ENCODE measurements at regions not wholly inside any gene's neighbourhood (a gene's known extent, or its start where the extent isn't known, plus 50 kb on each side); places are given as distances from the start of the nearest gene placed in this dataset.

GRCh38 chr7:114789871-114790311 is 132.0 kb upstream of the MDFIC start:
- Histone ChIP-seq H3K4me3 (ENCODE audit: low read length) (no peak overlapping the region), H3K27ac (ENCODE audit: low read length) (no peak overlapping the region), H3K79me2 (ENCODE audit: low read length) (no peaks in the 10 kb centered on the region), H3K9me3 (replicated peaks; ENCODE audit: insufficient read depth, low read length) (no peaks in the 10 kb centered on the region), H3K4me2 (ENCODE audit: low read depth, low read length) (no peak overlapping the region), H3K9ac (ENCODE audit: low read length) (no peak overlapping the region), H3K4me1 (ENCODE audit: low read length) (no peaks in the 10 kb centered on the region), H3K36me3 (replicated peaks; ENCODE audit: insufficient read depth, low read length) (no peaks in the 10 kb centered on the region), H3F3A (ENCODE audit: insufficient read depth, low read length) (no peaks in the 10 kb centered on the region), H3K9me2 (replicated peaks; ENCODE audit: insufficient read depth, low read length) (no peaks in the 10 kb centered on the region), H4K20me1 (ENCODE audit: insufficient read depth, low read length) (no peaks in the 10 kb centered on the region), H3K27me3 (replicated peaks; ENCODE audit: insufficient read depth, low read length) (no peaks in the 10 kb centered on the region), H2AFZ (ENCODE audit: low read length) (no peak overlapping the region)
- TF ChIP-seq EZH2phosphoT487 (IDR thresholded peaks at IDR 0.05; ENCODE audit: low read length) (no peak), EZH2 (optimal IDR thresholded peaks at IDR 0.05; ENCODE audit: low read depth, low read length) (no peak), CTCF (IDR thresholded peaks at IDR 0.05; ENCODE audit: low read length) (no peak)
- DNase-seq: no peak

GRCh38 chr7:114790521-114790920 is 131.4 kb upstream of the MDFIC start:
- TF ChIP-seq EZH2 (optimal IDR thresholded peaks at IDR 0.05; ENCODE audit: low read depth, low read length): no peak
- no peak for TF ChIP-seq EZH2phosphoT487 (IDR thresholded peaks at IDR 0.05; ENCODE audit: low read length)
- Histone ChIP-seq H3K9ac (ENCODE audit: low read length) (no peak overlapping the region), H4K20me1 (ENCODE audit: insufficient read depth, low read length) (no peaks in the 10 kb centered on the region), H3K36me3 (replicated peaks; ENCODE audit: insufficient read depth, low read length) (no peaks in the 10 kb centered on the region), H3K9me3 (replicated peaks; ENCODE audit: insufficient read depth, low read length) (no peaks in the 10 kb centered on the region), H3K9me2 (replicated peaks; ENCODE audit: insufficient read depth, low read length) (no peaks in the 10 kb centered on the region), H3K27ac (ENCODE audit: low read length) (no peak overlapping the region), H3K4me2 (ENCODE audit: low read depth, low read length) (no peak overlapping the region), H3K4me3 (ENCODE audit: low read length) (no peak overlapping the region), H3K4me1 (ENCODE audit: low read length) (no peaks in the 10 kb centered on the region), H2AFZ (ENCODE audit: low read length) (no peak overlapping the region), H3K79me2 (ENCODE audit: low read length) (no peaks in the 10 kb centered on the region), H3K27me3 (replicated peaks; ENCODE audit: insufficient read depth, low read length) (no peaks in the 10 kb centered on the region), H3F3A (ENCODE audit: insufficient read depth, low read length) (no peaks in the 10 kb centered on the region)
- DNase-seq: no peak

DNA sequence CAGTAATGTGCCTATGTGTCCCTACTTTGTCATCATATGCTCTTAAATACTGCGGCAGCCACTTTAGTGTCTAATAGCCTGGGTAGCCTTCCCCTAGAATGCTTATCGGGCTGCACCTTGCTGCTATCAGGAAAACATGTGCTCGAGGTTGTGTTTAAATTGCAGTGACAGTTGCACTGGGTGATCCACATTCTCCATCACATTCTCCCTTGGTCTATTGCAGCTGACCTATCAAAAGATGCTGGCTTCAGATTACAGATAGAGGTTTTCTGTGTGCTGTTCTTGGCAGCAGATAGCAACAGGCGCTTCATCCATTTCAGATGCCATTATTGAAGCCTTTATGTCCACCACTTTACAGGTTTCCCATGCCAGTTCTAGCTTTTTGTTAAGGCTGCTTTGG is 130.1 kb upstream of the MDFIC start:
- Histone ChIP-seq H3K9me3 (replicated peaks; ENCODE audit: insufficient read depth, low read length) (no peaks in the 10 kb centered on the region), H3K36me3 (replicated peaks; ENCODE audit: insufficient read depth, low read length) (no peaks in the 10 kb centered on the region), H3K9me2 (replicated peaks; ENCODE audit: insufficient read depth, low read length) (no peaks in the 10 kb centered on the region), H3K27me3 (replicated peaks; ENCODE audit: insufficient read depth, low read length) (no peaks in the 10 kb centered on the region), H3F3A (ENCODE audit: insufficient read depth, low read length) (no peaks in the 10 kb centered on the region), H3K79me2 (ENCODE audit: low read length) (no peaks in the 10 kb centered on the region), H3K9ac (ENCODE audit: low read length) (no peak overlapping the region), H3K4me2 (ENCODE audit: low read depth, low read length) (no peak overlapping the region), H2AFZ (ENCODE audit: low read length) (no peak overlapping the region), H3K4me3 (ENCODE audit: low read length) (no peak overlapping the region), H3K4me1 (ENCODE audit: low read length) (no peaks in the 10 kb centered on the region), H4K20me1 (ENCODE audit: insufficient read depth, low read length) (no peaks in the 10 kb centered on the region), H3K27ac (ENCODE audit: low read length) (no peak overlapping the region)
- TF ChIP-seq EZH2phosphoT487 (IDR thresholded peaks at IDR 0.05; ENCODE audit: low read length) (no peak), EZH2 (optimal IDR thresholded peaks at IDR 0.05; ENCODE audit: low read depth, low read length) (no peak), CTCF (IDR thresholded peaks at IDR 0.05; ENCODE audit: low read length) (no peak)
- DNase-seq: no peak

DNA sequence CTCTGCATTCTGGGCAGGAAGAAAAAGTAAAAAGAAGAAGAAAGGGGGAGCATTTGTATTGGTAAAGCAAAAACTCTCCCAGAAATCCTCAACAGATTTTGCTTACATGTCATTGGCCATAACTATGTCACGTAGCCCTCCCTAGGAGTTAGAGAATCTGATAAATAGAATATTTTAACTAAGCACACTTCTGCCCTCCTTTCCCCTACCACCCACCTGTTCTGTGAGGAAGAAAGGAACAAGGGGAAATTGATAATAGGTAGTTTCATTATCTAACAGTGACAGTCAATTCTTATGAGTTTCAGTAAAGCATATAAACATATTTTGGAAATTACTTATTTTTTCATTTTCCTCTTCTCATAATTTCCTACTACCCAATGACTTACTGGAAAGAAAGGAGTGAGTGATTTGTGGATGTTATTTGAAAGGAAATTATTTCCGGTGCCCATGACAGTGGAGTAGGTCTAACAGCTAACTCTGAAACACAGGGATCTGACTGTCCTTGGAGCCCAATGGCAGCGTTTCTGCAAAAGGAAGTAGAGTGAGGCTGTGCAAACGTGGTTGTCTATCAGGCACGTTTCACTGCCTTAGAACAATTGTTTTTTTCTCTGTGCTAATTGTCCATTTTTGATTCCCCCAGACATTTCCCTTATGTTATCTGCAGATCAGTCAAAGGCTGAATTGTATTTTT is 128.6 kb upstream of the MDFIC start:
- H3K9ac ChIP-seq (ENCODE audit: low read length): no peak overlapping the region
- no peak overlapping the region for H3K4me3 ChIP-seq (ENCODE audit: low read length)
- no peaks in the 10 kb centered on the region for H3K79me2 ChIP-seq (ENCODE audit: low read length)
- H3K36me3 ChIP-seq (replicated peaks; ENCODE audit: insufficient read depth, low read length): no peaks in the 10 kb centered on the region
- no peaks in the 10 kb centered on the region for H3K9me2 ChIP-seq (replicated peaks; ENCODE audit: insufficient read depth, low read length)
- H3K4me2 ChIP-seq (ENCODE audit: low read depth, low read length): no peak overlapping the region
- no peak for TF ChIP-seq EZH2 (optimal IDR thresholded peaks at IDR 0.05; ENCODE audit: low read depth, low read length)
- no peak for TF ChIP-seq CTCF (IDR thresholded peaks at IDR 0.05; ENCODE audit: low read length)
- no peak for TF ChIP-seq EZH2phosphoT487 (IDR thresholded peaks at IDR 0.05; ENCODE audit: low read length)
- no peak overlapping the region for H2AFZ ChIP-seq (ENCODE audit: low read length)
- no peak for DNase-seq
- H4K20me1 ChIP-seq (ENCODE audit: insufficient read depth, low read length): no peaks in the 10 kb centered on the region
- no peaks in the 10 kb centered on the region for H3F3A ChIP-seq (ENCODE audit: insufficient read depth, low read length)
- H3K27me3 ChIP-seq (replicated peaks; ENCODE audit: insufficient read depth, low read length): no peaks in the 10 kb centered on the region
- H3K9me3 ChIP-seq (replicated peaks; ENCODE audit: insufficient read depth, low read length): no peaks in the 10 kb centered on the region
- no peaks in the 10 kb centered on the region for H3K4me1 ChIP-seq (ENCODE audit: low read length)
- no peak overlapping the region for H3K27ac ChIP-seq (ENCODE audit: low read length)
